CD8-positive, alpha-beta memory T cell (primary cell): ENCODE measurements at regions not wholly inside any gene's neighbourhood (a gene's known extent, or its start where the extent isn't known, plus 50 kb on each side); places are given as distances from the start of the nearest gene placed in this dataset.

Experiments used
- CTCF ChIA-PET: fragments of 350-600 bp; sonication (Branson Sonifier 250); formaldehyde crosslinking; loops from one replicate; lab custom pipeline; 2021; ENCODE audit warnings: antibody characterized with exemption; lab: Charles Lee
- POLR2A ChIA-PET: fragments of 350-600 bp; sonication (Branson Sonifier 250); formaldehyde crosslinking; loops from one replicate; lab custom pipeline; 2021; ENCODE audit warnings: antibody characterized with exemption; lab: Charles Lee
- DNase-seq, 5 donors: peaks; one replicate each; pipeline versions ENCODE4 v3.0.0 to v3.0.0-alpha.2; 2020 to 2022; ENCODE audit warnings: mixed read lengths in 1 of 5
- H3K27ac ChIP-seq: one replicate; pipeline ENCODE4 v1.7.0; 2013; ENCODE audit warnings: low read depth, mild to moderate bottlenecking, low read length, moderate library complexity
- H3K27me3 ChIP-seq: 2 replicates; pipeline ENCODE4 v1.7.0; 2013; ENCODE audit warnings: low read length, mild to moderate bottlenecking; ENCODE audit not compliant: insufficient read depth, poor library complexity, severe bottlenecking
- H3K36me3 ChIP-seq: 2 replicates; pipeline ENCODE4 v1.7.0; 2013; ENCODE audit warnings: mild to moderate bottlenecking, low read length, moderate library complexity; ENCODE audit not compliant: insufficient read depth
- H3K4me1 ChIP-seq: 2 replicates; pipeline ENCODE4 v1.7.0; 2013; ENCODE audit warnings: mild to moderate bottlenecking, low read length, moderate library complexity; ENCODE audit not compliant: insufficient read depth
- H3K4me3 ChIP-seq: 2 replicates; pipeline ENCODE4 v1.7.0; 2013; ENCODE audit warnings: mild to moderate bottlenecking, low read length
- H3K9me3 ChIP-seq: 2 replicates; pipeline ENCODE4 v1.7.0; 2013; ENCODE audit warnings: mild to moderate bottlenecking, low read length
- H3K27ac Mint-ChIP-seq, 8 donors: one replicate each; pipeline ENCODE4 v1.8.0; 2020 to 2021; ENCODE audit warnings: mixed read lengths in 8 of 8, mild to moderate bottlenecking in 6 of 8, inconsistent platforms in 3 of 8, moderate library complexity in 3 of 8
- H3K27me3 Mint-ChIP-seq, 2 donors: one replicate each; pipeline ENCODE4 v1.8.0; 2020 to 2021; ENCODE audit warnings: mixed read lengths in 2 of 2, mild to moderate bottlenecking in 1 of 2, moderate library complexity in 1 of 2
- H3K36me3 Mint-ChIP-seq, 3 donors: one replicate each; pipeline ENCODE4 v1.8.0; 2020 to 2021; ENCODE audit warnings: mixed read lengths in 3 of 3, inconsistent platforms in 1 of 3, mild to moderate bottlenecking in 1 of 3
- H3K4me1 Mint-ChIP-seq, 3 donors: one replicate each; pipeline ENCODE4 v1.8.0; 2020 to 2021; ENCODE audit warnings: mixed read lengths in 3 of 3, inconsistent platforms in 1 of 3, mild to moderate bottlenecking in 1 of 3
- H3K4me3 Mint-ChIP-seq, 7 donors: one replicate each; pipeline ENCODE4 v1.8.0; 2020 to 2021; ENCODE audit warnings: mixed read lengths in 7 of 7, mild to moderate bottlenecking in 6 of 7, moderate library complexity in 4 of 7, inconsistent platforms in 2 of 7
- H3K9me3 Mint-ChIP-seq, 5 donors: one replicate each; pipeline ENCODE4 v1.8.0; 2020 to 2022; ENCODE audit warnings: mixed read lengths in 5 of 5, mild to moderate bottlenecking in 3 of 5, moderate library complexity in 2 of 5, inconsistent platforms in 1 of 5

DNA sequence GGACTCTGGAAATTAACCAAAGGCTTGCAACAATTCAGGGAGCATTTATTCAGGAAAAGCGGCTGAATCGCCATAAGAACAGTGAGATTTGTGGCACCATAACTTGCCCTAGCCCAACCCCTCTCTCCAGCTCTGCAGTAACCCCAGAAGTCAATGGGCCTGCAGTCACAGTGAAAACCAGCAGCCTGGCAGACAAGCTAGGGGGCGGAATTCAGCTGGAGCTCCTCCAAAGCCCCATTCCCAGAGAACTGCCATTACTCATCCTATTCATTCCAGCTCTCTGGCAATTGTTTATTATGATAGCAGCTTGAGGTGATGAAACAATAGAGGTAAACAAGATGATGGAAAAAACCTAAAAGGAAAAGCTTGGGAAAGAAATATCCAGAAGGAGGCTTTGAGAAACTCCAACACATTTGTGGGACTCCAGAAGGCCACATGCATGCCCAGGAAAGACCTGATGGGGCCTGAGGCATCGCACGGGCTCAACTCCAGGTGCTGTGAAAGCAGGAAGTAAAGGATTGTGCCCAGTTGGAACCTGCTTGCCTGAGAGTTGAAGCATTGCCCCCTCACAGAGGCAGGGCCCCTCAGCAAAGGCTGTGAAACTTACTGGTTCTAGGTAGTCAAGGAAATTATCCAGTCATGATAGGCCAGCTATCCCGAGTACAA is 126.7 kb downstream of the TWIST2 start:
- DNase-seq: no peak
- Histone ChIP-seq H3K4me1 (no peaks in the 10 kb centered on the region), H3K4me3 (no peak overlapping the region), H3K27ac (no peak overlapping the region), H3K9me3 (no peaks in the 10 kb centered on the region), H3K36me3 (no peaks in the 10 kb centered on the region), H3K27me3 (no peaks in the 10 kb centered on the region)
- Mint-ChIP-seq H3K36me3 (peaks cover 0 to 2% (median 0%) of the 10 kb centered on the region in 3 donors), H3K4me1 (no peaks in the 10 kb centered on the region), H3K27me3 (peaks cover 21 to 43% of the 10 kb centered on the region in 2 donors), H3K27ac (no peak overlapping the region), H3K4me3 (no peak overlapping the region), H3K9me3 (peaks cover 3 to 27% (median 15%) of the 10 kb centered on the region in 5 donors)
- POLR2A ChIA-PET: no interaction called here
- CTCF ChIA-PET: no interaction called here

DNA sequence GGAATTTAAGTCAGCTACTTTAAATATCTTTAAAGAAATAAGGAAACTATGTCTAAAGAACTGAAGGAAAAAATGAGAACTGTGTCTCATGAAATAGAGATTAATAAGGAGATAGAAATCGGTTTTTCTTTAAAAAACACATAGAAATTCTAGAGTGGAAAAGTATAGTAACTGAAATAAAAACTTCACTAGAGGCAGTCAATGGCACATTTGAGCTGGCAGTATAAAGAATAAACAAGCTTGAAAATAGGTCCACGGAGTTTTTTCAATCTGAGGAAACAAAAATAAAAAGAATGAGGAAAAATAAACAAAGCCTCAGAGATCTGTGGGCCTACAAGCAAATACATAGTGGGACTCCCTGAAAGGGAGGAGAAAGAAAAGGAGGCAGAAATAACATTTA is 127.5 kb downstream of the TWIST2 start:
- Histone ChIP-seq H3K27ac (no peak overlapping the region), H3K4me1 (no peaks in the 10 kb centered on the region), H3K9me3 (no peaks in the 10 kb centered on the region), H3K27me3 (no peaks in the 10 kb centered on the region), H3K36me3 (no peaks in the 10 kb centered on the region), H3K4me3 (no peak overlapping the region)
- Mint-ChIP-seq H3K36me3 (peaks cover 0 to 2% (median 0%) of the 10 kb centered on the region in 3 donors), H3K4me1 (no peaks in the 10 kb centered on the region), H3K4me3 (no peak overlapping the region), H3K27ac (no peak overlapping the region), H3K27me3 (peaks cover 21 to 43% of the 10 kb centered on the region in 2 donors), H3K9me3 (peaks cover 3 to 28% (median 15%) of the 10 kb centered on the region in 5 donors)
- no peak for DNase-seq
- ChIA-PET CTCF (no interaction called here), POLR2A (no interaction called here)

DNA sequence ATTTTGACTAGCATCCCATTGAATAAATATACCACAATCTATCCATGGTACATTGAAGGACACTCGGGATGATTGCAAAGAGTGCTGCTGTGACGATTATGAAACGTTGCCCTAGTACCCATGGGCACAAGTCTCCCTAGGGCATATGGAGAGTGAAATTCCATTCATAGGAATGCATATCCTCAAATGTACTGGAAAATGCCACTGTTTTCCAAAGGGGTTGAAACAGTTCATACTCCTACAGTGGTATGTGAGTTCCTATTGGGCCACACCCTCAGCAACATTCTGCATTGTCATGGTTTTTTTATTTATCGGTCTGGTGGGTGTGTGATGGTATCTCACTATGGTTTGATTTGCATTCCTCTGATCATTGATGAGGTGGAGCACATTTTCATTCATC is 130.6 kb downstream of the TWIST2 start:
- Histone ChIP-seq H3K27me3 (no peaks in the 10 kb centered on the region), H3K36me3 (no peaks in the 10 kb centered on the region), H3K4me1 (no peaks in the 10 kb centered on the region), H3K9me3 (no peaks in the 10 kb centered on the region), H3K27ac (no peak overlapping the region), H3K4me3 (no peak overlapping the region)
- POLR2A ChIA-PET: no interaction called here
- H3K27me3 Mint-ChIP-seq: peaks cover 11 to 25% of the 10 kb centered on the region in 2 donors
- H3K27ac Mint-ChIP-seq: no peak overlapping the region
- H3K36me3 Mint-ChIP-seq: peaks cover 0 to 2% (median 0%) of the 10 kb centered on the region in 3 donors
- no peaks in the 10 kb centered on the region for H3K4me1 Mint-ChIP-seq
- peaks cover 3 to 28% (median 15%) of the 10 kb centered on the region in 5 donors for H3K9me3 Mint-ChIP-seq
- DNase-seq: no peak
- CTCF ChIA-PET: no interaction called here
- no peak overlapping the region for H3K4me3 Mint-ChIP-seq

DNA sequence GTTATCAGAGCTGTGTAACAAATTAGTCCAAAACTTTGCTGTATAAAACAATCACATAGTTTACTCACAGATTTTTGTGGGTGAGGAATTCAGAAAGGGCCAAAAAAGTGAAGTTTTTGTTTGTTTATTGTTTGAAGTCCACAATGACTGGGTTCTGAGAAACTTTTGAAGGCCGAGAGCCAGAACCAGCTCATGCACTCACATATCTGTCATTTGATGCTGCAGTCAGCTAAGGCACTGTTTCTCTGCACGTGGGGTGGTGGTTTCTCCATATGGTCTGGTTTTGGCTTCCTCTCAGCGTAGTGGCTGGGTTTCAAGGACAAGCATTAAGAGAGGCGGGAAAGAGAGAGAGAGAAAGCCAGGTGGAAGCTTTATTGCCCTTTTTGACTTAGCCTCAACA is 131.8 kb downstream of the TWIST2 start:
- Mint-ChIP-seq H3K9me3 (peaks cover 3 to 28% (median 13%) of the 10 kb centered on the region in 5 donors), H3K36me3 (peaks cover 0 to 2% (median 0%) of the 10 kb centered on the region in 3 donors)
- no peaks in the 10 kb centered on the region for H3K9me3 ChIP-seq

DNA sequence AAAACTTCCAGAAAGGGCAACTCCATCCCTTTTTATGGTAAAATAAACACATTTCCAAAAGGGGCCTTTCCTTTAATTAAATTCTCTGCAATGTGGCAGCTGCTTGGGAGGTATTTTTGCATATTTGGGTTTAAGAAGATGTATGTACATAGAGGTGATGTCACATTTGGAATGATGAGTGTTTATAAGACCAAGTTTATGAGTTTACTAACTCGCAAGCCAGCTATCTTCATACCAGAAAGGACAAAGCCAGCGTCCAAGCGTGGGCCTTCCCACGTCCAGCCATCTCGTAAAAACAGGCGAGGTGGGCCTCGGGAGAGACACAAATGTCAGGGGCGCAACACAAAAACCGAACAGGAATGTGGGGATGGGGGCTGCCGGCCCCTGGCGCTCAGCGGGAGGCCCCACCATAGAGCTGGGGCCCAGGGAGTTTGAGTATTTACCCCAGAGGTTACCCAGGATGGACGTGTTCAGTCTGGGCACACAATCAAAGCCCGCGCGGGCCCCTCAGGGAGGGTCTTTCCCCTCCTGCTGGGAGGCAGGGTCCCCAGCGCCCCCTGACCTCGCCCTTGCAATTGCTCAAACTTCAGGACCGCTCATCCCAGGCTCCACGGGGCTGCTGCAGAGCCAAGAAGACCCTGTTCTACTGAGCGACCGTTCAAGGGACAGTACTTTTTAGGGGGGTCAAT is 137.3 kb downstream of the TWIST2 start:
- no peaks in the 10 kb centered on the region for H3K4me1 Mint-ChIP-seq
- Histone ChIP-seq H3K36me3 (no peaks in the 10 kb centered on the region), H3K4me3 (no peak overlapping the region), H3K9me3 (no peaks in the 10 kb centered on the region), H3K27me3 (no peaks in the 10 kb centered on the region), H3K4me1 (no peaks in the 10 kb centered on the region), H3K27ac (no peak overlapping the region)
- no peaks in the 10 kb centered on the region for H3K36me3 Mint-ChIP-seq
- ChIA-PET CTCF (no interaction called here), POLR2A (no interaction called here)
- H3K9me3 Mint-ChIP-seq: peaks cover 0 to 4% (median 0%) of the 10 kb centered on the region in 5 donors
- H3K27me3 Mint-ChIP-seq: peaks cover 13 to 29% of the 10 kb centered on the region in 2 donors
- H3K27ac Mint-ChIP-seq: no peak overlapping the region
- DNase-seq: no peak
- H3K4me3 Mint-ChIP-seq: no peak overlapping the region

More for the DNA sequence above, 131.8 kb downstream of the TWIST2 start:
- Histone ChIP-seq H3K4me1 (no peaks in the 10 kb centered on the region), H3K4me3 (no peak overlapping the region), H3K27ac (no peak overlapping the region), H3K27me3 (no peaks in the 10 kb centered on the region), H3K36me3 (no peaks in the 10 kb centered on the region)
- Mint-ChIP-seq H3K27ac (no peak overlapping the region), H3K4me1 (no peaks in the 10 kb centered on the region), H3K4me3 (no peak overlapping the region), H3K27me3 (peaks cover 14 to 25% of the 10 kb centered on the region in 2 donors)
- POLR2A ChIA-PET: no interaction called here
- CTCF ChIA-PET: interaction anchor here (1.8 kb wide), 1 partner anchor 11 kb away, joined by 5 read pairs; no protein-coding TSS in a partner anchor
- DNase-seq: no peak

DNA sequence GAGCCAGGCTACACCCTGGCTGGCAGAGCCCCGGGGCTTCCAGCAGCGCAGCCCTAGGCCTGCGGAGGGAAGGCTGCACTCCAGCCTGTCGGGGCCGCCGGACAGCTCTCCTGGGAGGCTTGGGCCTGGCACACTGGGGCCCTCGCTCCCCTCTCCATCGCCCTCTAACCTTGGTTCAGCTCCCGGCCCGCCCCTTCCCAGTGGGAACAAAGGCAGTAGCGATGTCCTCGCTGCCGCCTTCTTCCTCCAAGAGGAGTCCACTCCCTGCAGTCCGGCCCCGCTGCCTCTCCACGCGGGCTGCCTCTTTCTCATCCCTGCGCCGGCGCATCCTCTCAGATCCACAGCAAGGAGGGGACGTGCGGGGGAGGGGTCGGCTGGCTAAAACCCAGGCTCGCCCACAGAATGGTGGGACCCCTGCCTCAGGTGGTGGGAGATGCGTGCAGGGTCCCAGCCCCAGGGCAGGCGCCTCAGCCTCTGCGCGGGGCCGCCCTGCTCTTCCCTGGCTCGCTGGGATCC is 138.1 kb downstream of the TWIST2 start:
- peaks cover 13 to 27% of the 10 kb centered on the region in 2 donors for H3K27me3 Mint-ChIP-seq
- no peaks in the 10 kb centered on the region for H3K4me1 Mint-ChIP-seq
- ChIA-PET POLR2A (no interaction called here), CTCF (no interaction called here)
- H3K36me3 Mint-ChIP-seq: no peaks in the 10 kb centered on the region
- Histone ChIP-seq H3K4me3 (no peak overlapping the region), H3K27me3 (no peaks in the 10 kb centered on the region), H3K36me3 (no peaks in the 10 kb centered on the region), H3K4me1 (no peaks in the 10 kb centered on the region), H3K9me3 (no peaks in the 10 kb centered on the region), H3K27ac (no peak overlapping the region)
- H3K9me3 Mint-ChIP-seq: peaks cover 0 to 3% (median 0%) of the 10 kb centered on the region in 5 donors
- H3K4me3 Mint-ChIP-seq: no peak overlapping the region
- DNase-seq: no peak
- H3K27ac Mint-ChIP-seq: no peak overlapping the region

DNA sequence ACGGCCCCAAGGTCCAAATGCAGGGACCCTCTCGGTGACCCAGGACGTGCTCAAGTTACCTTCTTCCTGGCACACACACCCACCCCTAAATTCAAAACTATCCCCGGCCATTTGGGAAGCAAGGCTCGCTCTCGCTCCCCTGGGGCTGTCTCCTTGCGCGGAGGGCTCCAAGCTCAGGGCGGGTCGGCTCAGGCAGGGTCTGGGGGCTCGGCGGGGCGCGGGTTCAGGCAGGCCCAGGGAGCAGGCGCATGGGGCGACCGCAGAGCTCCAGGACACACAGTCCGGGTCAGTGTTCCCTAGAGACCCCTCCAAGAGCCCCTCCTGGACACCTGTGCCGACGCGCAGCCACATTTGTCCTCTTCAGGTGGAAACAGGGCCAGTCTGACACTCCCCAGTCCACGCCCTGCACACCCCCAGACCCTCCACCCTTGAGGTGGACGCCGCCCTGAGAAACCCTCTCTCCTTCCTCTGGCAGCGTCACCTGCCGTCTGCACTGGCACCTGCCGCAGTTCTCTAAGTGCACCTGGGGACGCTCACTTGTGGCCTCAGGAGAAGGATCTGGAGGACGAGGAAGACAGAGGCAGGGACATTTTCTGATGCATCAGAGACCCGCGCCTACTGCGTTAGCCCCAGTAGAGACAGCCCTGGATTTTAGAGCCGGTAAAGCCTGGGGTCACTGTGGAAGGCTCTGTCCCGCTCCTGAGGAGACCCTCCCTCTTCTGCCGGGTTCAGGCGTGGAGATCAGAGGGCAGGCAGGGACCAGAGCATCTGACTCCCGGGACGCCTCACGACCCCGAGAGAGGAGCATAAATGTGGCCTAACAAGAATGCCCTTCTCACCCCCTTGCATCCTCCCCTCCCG is 138.8 kb downstream of the TWIST2 start:
- Histone ChIP-seq H3K4me3 (no peak overlapping the region), H3K4me1 (no peaks in the 10 kb centered on the region), H3K27ac (no peak overlapping the region), H3K36me3 (no peaks in the 10 kb centered on the region), H3K27me3 (no peaks in the 10 kb centered on the region), H3K9me3 (no peaks in the 10 kb centered on the region)
- DNase-seq: no peak
- Mint-ChIP-seq H3K4me3 (no peak overlapping the region), H3K27ac (peak overlapping the region in 1 of 8 donors; percentile 4), H3K4me1 (no peaks in the 10 kb centered on the region), H3K9me3 (peaks cover 0 to 2% (median 0%) of the 10 kb centered on the region in 5 donors), H3K27me3 (peaks cover 13 to 32% of the 10 kb centered on the region in 2 donors), H3K36me3 (no peaks in the 10 kb centered on the region)
- ChIA-PET POLR2A (no interaction called here), CTCF (interaction anchor here (1.3 kb wide), 1 partner anchor 29 kb away, joined by 3 read pairs; no protein-coding TSS in a partner anchor)
